NCI-H1048 (cell line): ENCODE measurements at regions not wholly inside any gene's neighbourhood (a gene's known extent, or its start where the extent isn't known, plus 50 kb on each side); places are given as distances from the start of the nearest gene placed in this dataset.

Experiments used
- DNase-seq: peaks from one replicate; lab custom pipeline; 2025; lab: John Stamatoyannopoulos, UW

GRCh38 chr11:28684011-28684586 lies 575.9 kb downstream of the METTL15 start:
- no peak for DNase-seq

DNA sequence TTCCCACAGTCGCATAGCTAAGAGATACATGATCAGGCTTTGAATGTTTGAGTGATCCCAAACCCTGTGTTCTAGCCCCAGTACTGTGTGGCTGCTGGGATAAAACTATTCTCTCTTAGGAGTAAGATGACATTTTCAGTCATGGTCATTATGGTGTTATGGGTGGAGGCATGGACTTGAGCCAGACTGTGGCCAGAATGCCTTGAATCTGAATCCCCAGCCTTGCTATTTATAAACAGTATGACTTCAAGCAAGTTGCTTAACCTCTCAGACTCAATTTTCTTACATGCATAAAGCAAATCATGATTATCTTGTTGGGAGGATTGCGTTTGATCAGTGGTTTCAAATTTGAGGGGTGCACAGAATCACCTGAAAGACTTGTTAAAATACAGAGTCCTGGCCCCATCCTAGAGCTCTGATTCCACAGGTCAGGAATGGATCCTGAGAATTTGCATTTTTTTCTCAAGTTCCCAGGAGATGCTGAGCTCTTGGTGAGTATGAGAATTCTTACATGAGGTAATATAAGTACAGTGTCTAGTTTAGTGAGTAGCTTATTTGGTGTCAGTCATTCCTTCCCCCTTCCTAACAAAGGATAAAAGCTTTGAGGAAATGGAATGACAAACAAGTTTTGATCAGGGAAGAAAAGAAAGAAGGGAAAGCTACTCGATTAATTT lies 571.7 kb downstream of the METTL15 start:
- no peak for DNase-seq

GRCh38 chr11:28677721-28678120 lies 569.5 kb downstream of the METTL15 start:
- DNase-seq: no peak

- DNase-seq: no peak
Measured at GRCh38 chr11:28675183-28675582, 567.0 kb downstream of the METTL15 start.

GRCh38 chr11:28674433-28675103 lies 566.4 kb downstream of the METTL15 start:
- DNase-seq: no peak

- DNase-seq: no peak
Measured at GRCh38 chr11:28673691-28674432, 565.7 kb downstream of the METTL15 start.

- DNase-seq: no peak
Measured at GRCh38 chr11:28671274-28671673, 563.1 kb downstream of the METTL15 start.

DNA sequence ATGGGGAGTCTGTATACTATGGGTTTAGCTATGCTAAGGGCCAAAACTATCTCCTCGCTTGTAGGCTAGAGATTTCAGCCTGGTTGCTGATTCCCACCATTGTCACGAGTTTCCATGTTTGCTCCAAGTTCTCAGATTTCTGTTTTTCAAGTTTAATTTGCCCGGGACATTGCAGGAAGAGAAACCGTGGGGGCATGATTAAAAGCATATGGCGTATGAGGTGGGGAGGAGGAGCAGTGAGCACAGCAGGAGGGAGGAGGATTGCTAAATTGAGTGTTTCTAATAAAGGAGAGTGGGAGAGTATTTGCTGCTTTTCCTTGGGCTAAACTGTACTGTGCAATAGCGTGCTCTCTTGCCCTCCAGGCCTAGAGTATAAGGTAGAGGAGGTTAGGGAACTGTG lies 558.4 kb downstream of the METTL15 start:
- no peak for DNase-seq

GRCh38 chr11:28659716-28660348 lies 551.6 kb downstream of the METTL15 start:
- DNase-seq: no peak

DNA sequence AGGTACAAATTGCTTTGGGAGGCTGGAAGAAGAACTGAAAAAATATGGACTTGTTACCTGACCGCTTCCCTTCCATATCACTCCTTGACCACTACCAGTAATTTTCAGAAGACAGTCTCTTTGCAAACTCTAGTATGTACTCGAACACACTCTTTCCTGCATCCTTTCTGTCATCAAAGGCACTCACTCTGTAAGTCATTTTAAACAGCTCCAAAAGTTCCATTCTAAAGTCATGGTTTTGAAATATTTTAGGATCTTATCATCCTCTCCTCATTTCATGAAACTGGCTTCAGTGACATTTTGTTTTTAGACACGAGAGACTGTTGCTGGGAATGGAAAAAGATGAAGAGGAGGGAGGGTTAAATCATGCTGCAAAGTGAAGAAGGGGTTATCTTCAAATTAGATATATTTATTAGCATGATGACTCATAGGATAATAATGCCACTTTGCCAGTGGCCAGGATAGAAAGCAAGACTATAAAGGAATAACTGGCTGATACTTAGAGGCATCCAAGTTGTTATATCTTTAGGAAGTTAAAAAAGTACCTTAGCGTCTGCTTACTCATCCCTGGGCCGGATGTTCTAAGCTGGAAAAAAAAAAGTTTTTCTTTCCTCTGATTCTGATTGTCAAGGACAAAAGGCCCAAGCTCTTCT lies 549.3 kb downstream of the METTL15 start:
- no peak for DNase-seq

DNA sequence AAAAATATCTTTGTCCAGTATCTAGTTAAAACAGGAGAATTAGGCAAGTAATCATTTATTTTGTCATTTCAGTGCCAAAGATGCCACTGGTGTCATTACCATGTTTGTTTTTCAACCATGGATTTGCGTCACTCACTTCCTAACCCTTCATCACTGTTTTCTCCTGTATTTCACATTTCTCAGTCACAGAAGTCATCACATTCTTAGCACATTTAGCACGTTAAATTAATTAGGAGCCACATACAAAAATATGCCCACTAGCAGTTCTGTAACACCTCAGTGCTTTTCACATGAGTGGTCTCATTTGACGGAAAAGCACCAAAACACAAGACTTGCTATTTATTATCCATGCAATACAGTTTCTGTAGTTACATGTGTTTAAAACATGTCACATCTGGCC lies 546.0 kb downstream of the METTL15 start:
- no peak for DNase-seq

- DNase-seq: no peak
Measured at GRCh38 chr11:28649922-28650321, 541.7 kb downstream of the METTL15 start.

GRCh38 chr11:28636566-28636965 lies 528.4 kb downstream of the METTL15 start:
- DNase-seq: no peak

DNA sequence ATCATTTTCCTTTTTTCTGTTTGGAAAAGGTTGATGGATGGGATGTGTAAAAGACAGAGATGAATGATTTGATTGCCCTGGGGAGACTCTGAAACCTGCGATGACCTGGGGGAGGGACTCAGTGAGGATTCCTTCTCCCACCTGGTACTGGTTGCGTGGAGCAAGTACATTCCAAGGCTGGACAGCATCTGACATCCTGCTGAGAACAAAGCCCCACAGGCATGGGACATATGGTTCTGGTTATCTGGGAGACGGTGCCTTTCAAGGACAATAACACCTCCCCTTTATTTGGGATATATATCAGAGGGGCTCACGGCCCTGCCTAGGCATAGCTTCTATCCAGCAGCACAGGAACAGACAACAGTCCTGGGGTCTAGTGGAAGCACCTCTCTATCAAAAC lies 527.8 kb downstream of the METTL15 start:
- no peak for DNase-seq

DNA sequence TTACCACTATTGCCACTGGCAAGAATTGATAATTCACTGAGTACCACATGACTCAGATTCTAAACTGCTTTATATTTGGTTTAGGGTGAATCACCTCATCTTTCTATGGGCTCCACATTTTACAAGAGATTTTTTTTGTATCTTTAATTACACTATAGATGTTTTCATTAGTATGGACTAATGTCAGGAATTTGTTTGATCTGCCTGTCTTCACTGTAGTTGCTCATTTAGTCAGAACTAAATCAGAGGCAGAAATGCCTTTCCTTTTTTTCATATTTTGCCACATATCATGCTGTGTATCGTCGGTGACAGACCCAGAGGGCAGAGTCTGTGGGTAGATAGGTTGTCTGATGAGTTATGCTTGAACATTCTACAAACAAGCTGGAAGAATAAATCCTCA lies 524.1 kb downstream of the METTL15 start:
- no peak for DNase-seq

GRCh38 chr11:28631148-28631547 lies 523.0 kb downstream of the METTL15 start:
- DNase-seq: no peak

DNA sequence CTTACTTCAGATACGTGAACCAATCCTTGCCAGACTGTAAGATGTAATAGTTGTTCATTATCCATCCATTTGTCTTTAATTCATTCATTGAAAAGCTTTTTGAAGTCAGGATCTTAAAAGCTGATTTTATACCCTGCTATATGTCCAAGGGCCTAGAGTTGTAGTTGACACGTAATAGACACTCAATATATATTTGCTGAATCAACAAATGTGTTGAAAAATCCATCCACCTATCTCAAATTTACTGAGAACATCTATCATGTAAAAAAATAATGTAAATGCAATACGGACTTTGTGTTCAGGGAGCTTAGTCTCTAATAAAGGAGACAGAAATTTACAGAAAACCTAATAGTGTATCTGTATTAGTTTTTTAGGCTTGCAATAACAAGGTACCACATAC lies 521.0 kb downstream of the METTL15 start:
- no peak for DNase-seq

DNA sequence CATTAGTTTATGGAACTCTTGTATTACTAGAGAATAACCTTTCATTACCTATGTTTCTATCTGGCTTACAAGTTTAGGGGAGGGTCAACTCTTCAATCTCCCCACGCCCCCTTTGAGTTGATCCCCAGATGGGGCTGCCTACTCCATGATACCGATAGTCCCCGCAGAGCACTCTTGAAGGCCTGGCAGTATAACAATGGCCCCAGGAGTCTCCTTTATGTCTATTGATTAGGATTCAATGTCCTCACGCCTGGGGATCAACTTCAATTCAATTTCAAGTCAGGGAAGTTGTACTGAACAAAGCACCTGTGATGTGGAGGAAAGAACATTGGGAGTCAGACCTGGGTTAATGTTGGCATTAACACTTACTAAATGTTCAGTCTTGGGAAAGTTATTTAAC lies 520.2 kb downstream of the METTL15 start:
- DNase-seq: no peak

- no peak for DNase-seq
Measured at GRCh38 chr11:28627690-28628255, 519.6 kb downstream of the METTL15 start.

DNA sequence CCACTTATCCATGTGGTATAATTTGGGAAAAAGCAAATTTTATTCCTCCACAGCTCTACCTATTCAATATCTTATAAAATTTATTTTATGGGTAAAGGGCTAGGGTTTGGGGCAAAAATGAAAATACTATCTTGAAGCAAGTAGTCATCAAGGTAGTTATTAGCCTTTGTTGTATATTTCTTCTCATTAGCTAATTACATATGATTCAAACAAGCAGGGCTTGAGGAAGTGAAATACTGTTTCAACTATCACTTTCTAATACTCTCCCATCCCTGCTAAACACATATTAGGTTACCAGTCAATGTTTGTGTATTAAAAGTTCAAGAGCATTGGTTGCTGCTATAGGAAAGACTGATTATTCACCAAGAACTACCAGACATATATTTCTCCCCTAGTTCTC lies 517.3 kb downstream of the METTL15 start:
- no peak for DNase-seq

GRCh38 chr11:28621753-28622152 lies 513.6 kb downstream of the METTL15 start:
- no peak for DNase-seq
